Keratinocyte (primary cell): ENCODE measurements at regions not wholly inside any gene's neighbourhood (a gene's known extent, or its start where the extent isn't known, plus 50 kb on each side); places are given as distances from the start of the nearest gene placed in this dataset.

Experiments
- DNase-seq: peaks from one replicate; pipeline ENCODE4 v3.0.0-alpha.2; 2011; ENCODE audit warnings: low read depth, missing footprints, low spot score
- FAIRE-seq: peaks from 2 replicates; lab custom pipeline; 2011; peaks lifted over from hg19 to GRCh38; lab: Jason Lieb, UNC
- H2AFZ ChIP-seq: 2 replicates; pipeline ENCODE4 v1.6.0; 2012; ENCODE audit warnings: low read length, control low read depth, inconsistent platforms; ENCODE audit not compliant: control insufficient read depth
- H3K27ac ChIP-seq: 2 replicates; pipeline ENCODE4 v1.5.1; 2011; ENCODE audit warnings: low read length; ENCODE audit not compliant: control insufficient read depth, insufficient read depth
- H3K27me3 ChIP-seq: 3 replicates; pipeline ENCODE4 v1.6.0; 2011; ENCODE audit warnings: low read length; ENCODE audit not compliant: control insufficient read depth, insufficient read depth; ENCODE audit errors: extremely low read depth
- H3K36me3 ChIP-seq, 2 experiments: 2 replicates in 1 of 2; 3 replicates in 1 of 2; pipeline ENCODE4 v1.5.1; 2011; ENCODE audit warnings: low read length in 2 of 2, mild to moderate bottlenecking in 1 of 2; ENCODE audit not compliant: control insufficient read depth in 2 of 2, insufficient read depth in 2 of 2; ENCODE audit errors: extremely low read depth in 1 of 2
- H3K4me1 ChIP-seq: 3 replicates; pipeline ENCODE4 v1.5.1; 2011; ENCODE audit warnings: low read length; ENCODE audit not compliant: control insufficient read depth, insufficient read depth; ENCODE audit errors: extremely low read depth
- H3K4me2 ChIP-seq: 3 replicates; pipeline ENCODE4 v1.6.0; 2011; ENCODE audit warnings: low read depth, low read length; ENCODE audit not compliant: control insufficient read depth, insufficient read depth; ENCODE audit errors: extremely low read depth
- H3K4me3 ChIP-seq, 3 experiments: fragments of 200-600 bp in 1 of 3; sonication (generic) in 1 of 3; 2 replicates in 2 of 3; 3 replicates in 1 of 3; pipeline ENCODE4 v1.5.1; 2011 to 2016; ENCODE audit warnings: low read length in 3 of 3, mild to moderate bottlenecking in 3 of 3, control low read depth in 2 of 3, inconsistent platforms in 1 of 3, low read depth in 1 of 3, mixed read lengths in 1 of 3, mixed run types in 1 of 3, moderate library complexity in 1 of 3; ENCODE audit not compliant: control insufficient read depth in 2 of 3, insufficient read depth in 2 of 3; ENCODE audit errors: extremely low read depth in 1 of 3
- H3K79me2 ChIP-seq: 2 replicates; pipeline ENCODE4 v1.6.0; 2012; ENCODE audit warnings: low read length; ENCODE audit not compliant: control insufficient read depth, insufficient read depth
- H3K9ac ChIP-seq: 3 replicates; pipeline ENCODE4 v1.6.0; 2011; ENCODE audit warnings: low read length; ENCODE audit not compliant: control insufficient read depth, insufficient read depth; ENCODE audit errors: extremely low read depth
- H3K9me1 ChIP-seq: 3 replicates; pipeline ENCODE4 v1.6.0; 2011; ENCODE audit warnings: low read length; ENCODE audit not compliant: control insufficient read depth, insufficient read depth; ENCODE audit errors: extremely low read depth
- H3K9me3 ChIP-seq: 2 replicates; pipeline ENCODE4 v1.5.1; 2012; ENCODE audit warnings: low read depth, low read length; ENCODE audit not compliant: control insufficient read depth
- H4K20me1 ChIP-seq: 3 replicates; pipeline ENCODE4 v1.6.0; 2011; ENCODE audit warnings: low read length; ENCODE audit not compliant: control insufficient read depth, insufficient read depth; ENCODE audit errors: extremely low read depth
- CTCF ChIP-seq, 3 experiments: IDR thresholded peaks in 1 of 3; conservative IDR thresholded peaks in 1 of 3; optimal IDR thresholded peaks in 1 of 3; 2 replicates in 2 of 3; 3 replicates in 1 of 3; pipeline versions ENCODE3 to v1.5.1; 2011; ENCODE audit warnings: low read length in 3 of 3, mild to moderate bottlenecking in 3 of 3, moderate library complexity in 2 of 3, control low read depth in 1 of 3, inconsistent platforms in 1 of 3; ENCODE audit not compliant: insufficient read depth in 2 of 3; ENCODE audit errors: extremely low read depth in 1 of 3
- EZH2 ChIP-seq: IDR thresholded peaks from one replicate; pipeline ENCODE4 v1.6.1; 2012; ENCODE audit warnings: inconsistent platforms, mild to moderate bottlenecking, low read length, moderate library complexity
- dilution Hi-C: fragments of 300-500 bp; cut with MboI; formaldehyde crosslinking; loops from one replicate; pipeline ENCODE4 v1.7.0; 2020; ENCODE audit warnings: low sequenced_read_pairs; ENCODE audit not compliant: extremely low pct_ligation_motif_present

GRCh38 chr1:82690411-82690810, 889.7 kb downstream of the ADGRL2 start:
- TF ChIP-seq CTCF (optimal IDR thresholded peaks at IDR 0.05 in 1 of 3, IDR thresholded peaks at IDR 0.05 in 1 of 3, conservative IDR thresholded peaks at IDR 0.05 in 1 of 3; ENCODE audit: extremely low read depth in 1 of 3, insufficient read depth in 2 of 3, low read length in 3 of 3) (no peak), EZH2 (no peak)
- H3K27me3 ChIP-seq, result no peaks in the 10 kb centered on the region
- dilution Hi-C loops, result no loop called here

DNA sequence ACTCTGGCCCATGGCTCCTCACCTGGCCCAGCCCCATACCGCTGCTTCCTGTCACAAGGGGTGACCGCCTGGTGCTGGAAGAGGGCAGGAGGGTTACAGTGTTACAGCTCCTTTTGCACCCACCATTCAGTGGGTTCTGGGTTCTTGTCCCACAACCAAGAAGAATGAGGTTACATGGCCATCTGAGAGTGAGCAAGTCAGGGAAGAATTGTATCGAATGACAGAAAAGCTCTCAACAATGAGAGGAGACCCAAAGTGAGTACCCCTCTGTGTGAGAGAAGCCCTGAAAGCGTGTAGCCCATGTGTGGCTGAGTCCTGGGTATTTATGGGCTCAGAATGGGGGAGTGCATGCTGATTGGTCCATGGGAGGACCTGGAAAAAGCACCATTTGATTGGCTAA, 888.5 kb downstream of the ADGRL2 start:
- H3K27me3 ChIP-seq, result no peaks in the 10 kb centered on the region
- no peaks in the 10 kb centered on the region for H3K9me1 ChIP-seq
- no peak overlapping the region for H3K4me2 ChIP-seq
- no peak overlapping the region for H2AFZ ChIP-seq
- dilution Hi-C loops, result no loop called here
- H3K4me1 ChIP-seq, result no peaks in the 10 kb centered on the region
- H4K20me1 ChIP-seq, result no peaks in the 10 kb centered on the region
- DNase-seq (no peak), FAIRE-seq (no peak)
- H3K4me3 ChIP-seq, result no peak overlapping the region
- peaks cover 3% of the 10 kb centered on the region for H3K9me3 ChIP-seq
- H3K27ac ChIP-seq, result no peak overlapping the region
- TF ChIP-seq EZH2, result no peak
- no peak for TF ChIP-seq CTCF (optimal IDR thresholded peaks at IDR 0.05 in 1 of 3, IDR thresholded peaks at IDR 0.05 in 1 of 3, conservative IDR thresholded peaks at IDR 0.05 in 1 of 3; ENCODE audit: extremely low read depth in 1 of 3, insufficient read depth in 2 of 3, low read length in 3 of 3)
- no peak overlapping the region for H3K9ac ChIP-seq
- H3K36me3 ChIP-seq, result no peaks in the 10 kb centered on the region
- no peaks in the 10 kb centered on the region for H3K79me2 ChIP-seq

More at GRCh38 chr1:82690411-82690810, 889.7 kb downstream of the ADGRL2 start:
- Histone ChIP-seq H3K9me3 (peaks cover 3% of the 10 kb centered on the region), H3K36me3 (no peaks in the 10 kb centered on the region), H3K79me2 (no peaks in the 10 kb centered on the region), H3K4me3 (no peak overlapping the region), H3K9me1 (no peaks in the 10 kb centered on the region), H2AFZ (no peak overlapping the region), H3K4me1 (no peaks in the 10 kb centered on the region), H3K27ac (no peak overlapping the region), H4K20me1 (no peaks in the 10 kb centered on the region), H3K9ac (no peak overlapping the region), H3K4me2 (no peak overlapping the region)
- FAIRE-seq (no peak), DNase-seq (no peak)
